ENCODE measurements at regions not wholly inside any gene's neighbourhood (a gene's known extent, or its start where the extent isn't known, plus 50 kb on each side); places are given as distances from the start of the nearest gene placed in this dataset.
"Not testable (repeated sequence)": the region's sequence is repeated elsewhere in the genome, so short reads cannot be mapped to it uniquely, and the experiment has no call there.

- DNase-seq = no peak
Observed at GRCh38 chr5:124932791-124933600, 186.6 kb upstream of the ZNF608 start.

DNA sequence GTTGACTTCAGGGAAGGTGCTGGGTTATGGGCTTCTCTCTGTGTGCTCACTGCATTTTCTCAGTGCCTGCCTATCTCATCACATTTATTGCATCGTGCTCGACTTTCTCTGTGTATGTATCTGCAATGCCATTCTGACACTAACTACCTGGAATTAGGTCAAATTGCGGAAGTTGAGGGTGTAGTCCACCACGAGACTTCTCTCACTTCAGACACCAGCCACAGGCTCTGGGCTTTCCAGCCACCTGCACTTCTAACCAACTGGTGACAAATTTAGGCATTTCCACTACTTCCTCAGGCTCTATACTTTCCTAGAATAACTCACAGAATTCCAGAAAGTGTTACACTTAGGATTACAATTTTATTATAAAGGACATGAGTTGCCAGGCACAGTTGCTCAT is 188.6 kb upstream of the ZNF608 start:
- DNase-seq = no peak

GRCh38 chr5:124936626-124936933 is 190.1 kb upstream of the ZNF608 start:
- no peak for DNase-seq

DNA sequence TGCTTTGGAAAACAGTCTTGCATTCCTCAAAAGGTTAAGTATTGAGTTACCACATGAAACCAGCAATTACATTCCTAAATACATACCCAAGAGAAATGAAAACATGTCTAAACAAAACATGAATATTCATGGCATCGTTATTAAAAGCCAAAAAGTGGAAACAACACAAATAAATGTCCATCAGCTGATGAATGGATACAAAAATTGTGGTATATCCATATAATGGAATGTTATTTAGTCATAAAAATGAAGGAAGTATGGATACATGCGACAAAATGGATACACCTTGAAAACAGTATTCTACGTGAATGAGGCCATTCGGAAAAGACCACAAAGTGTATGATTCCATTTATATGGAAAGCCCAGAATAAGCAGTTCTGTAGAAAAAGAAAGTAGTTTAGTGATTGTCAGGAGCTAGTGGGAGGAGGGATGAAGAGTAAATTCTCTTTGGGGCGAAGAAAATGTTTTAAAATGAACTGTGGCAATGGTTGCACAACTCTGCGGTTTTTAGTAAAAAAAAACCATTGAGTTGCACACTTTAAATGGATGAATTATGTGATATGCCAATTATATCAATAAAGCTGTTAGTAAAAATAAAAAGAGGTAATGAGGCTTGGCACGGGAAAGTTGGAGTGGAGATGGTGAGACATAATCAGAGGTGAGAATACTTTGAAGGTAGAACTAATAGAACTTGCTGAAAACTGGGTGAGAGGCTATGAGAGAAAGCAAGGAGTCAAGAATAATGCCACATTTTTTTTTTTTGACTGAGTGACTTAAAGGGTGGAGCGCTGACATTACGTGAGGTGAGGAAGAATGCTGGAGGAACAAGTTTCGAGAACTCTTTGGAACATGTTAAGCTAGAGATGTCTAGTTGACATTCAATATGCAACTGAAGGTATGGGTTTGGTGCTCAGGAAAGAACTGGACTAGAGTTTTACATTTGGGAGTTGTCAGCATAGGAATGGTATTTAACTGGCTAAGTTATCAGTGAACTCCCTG is 194.9 kb upstream of the ZNF608 start:
- no peak for DNase-seq

- no peak for DNase-seq
Observed at GRCh38 chr5:124948062-124948753, 201.8 kb upstream of the ZNF608 start.

- DNase-seq = no peak
Observed at GRCh38 chr5:124948754-124949275, 202.4 kb upstream of the ZNF608 start.

DNA sequence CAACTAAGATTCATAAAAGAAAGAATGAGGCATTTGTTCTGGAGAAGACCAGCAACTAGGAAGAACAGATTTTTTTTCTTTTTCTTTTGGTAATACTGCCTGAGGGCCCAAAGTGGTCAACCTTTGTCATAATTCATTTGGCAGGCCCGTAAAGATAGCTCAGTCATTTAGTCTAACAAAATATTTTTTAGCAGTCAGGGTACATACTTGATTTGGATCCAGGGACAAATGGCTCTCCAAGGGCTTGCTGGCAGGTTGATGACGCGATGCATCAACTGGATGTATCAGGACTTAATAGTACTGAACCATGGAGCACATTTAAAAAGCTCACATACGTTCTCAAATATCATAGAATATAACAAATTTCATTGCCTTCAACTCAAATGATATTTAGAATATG is 203.4 kb upstream of the ZNF608 start:
- no peak for DNase-seq

DNA sequence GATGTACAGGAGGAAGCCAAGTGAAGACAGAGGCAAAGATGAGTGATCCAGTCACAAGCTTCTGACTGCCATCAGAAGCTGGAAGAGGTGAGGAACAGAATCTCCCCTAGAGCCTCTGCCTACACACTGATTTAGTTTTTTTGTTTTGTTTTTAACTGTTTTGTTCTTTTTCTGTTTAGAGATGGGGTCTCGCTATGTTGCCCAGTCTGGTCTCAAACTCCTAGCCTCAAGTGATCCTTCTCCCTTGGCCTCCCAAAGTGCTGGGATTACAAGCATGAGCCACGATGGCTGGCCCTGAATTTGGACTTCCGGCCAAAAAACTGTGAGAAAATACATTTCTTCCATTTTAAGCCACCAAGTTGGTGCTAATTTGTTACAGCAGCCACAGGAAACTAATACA is 204.7 kb upstream of the ZNF608 start:
- DNase-seq = no peak

DNA sequence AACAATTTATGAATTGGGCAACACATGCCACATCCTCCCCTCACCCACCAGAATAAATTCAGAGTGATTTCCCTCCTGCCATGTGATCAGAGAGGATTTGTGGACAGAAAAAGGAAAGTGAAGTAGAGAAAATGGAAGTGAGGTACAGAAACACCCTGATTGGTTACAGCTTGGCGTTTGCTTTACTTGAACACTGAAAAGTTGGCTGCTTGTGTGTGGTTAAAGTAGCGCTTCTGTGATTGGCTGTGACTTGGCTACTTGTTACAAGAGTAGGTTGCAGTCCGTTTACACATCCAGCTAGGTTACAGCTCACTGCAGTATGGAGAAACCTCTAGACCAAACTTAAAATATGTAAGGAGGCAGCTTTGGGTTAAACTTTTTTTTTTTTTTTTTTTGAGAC is 205.2 kb upstream of the ZNF608 start:
- DNase-seq = no peak

- no peak for DNase-seq
Observed at GRCh38 chr5:124952079-124952478, 205.6 kb upstream of the ZNF608 start.

DNA sequence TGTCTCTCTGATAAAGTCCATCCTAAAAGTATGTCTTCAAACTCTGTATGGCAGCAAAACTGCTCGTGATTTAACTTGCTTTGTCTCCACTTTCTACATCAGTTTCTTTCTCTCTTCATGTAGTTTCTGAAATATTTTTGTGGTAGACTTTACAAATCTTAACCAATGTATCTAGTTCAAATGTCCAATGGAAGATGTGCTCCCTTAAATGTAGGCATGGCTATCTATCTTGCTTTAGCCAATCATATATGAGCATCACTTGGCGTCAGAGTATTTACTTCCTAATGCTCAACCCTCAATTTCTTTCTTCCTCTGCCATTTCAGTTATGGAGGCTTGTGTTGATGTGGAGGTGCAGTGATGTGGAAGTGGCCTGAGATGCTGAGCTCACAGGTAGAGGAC is 206.1 kb upstream of the ZNF608 start:
- DNase-seq = no peak

DNA sequence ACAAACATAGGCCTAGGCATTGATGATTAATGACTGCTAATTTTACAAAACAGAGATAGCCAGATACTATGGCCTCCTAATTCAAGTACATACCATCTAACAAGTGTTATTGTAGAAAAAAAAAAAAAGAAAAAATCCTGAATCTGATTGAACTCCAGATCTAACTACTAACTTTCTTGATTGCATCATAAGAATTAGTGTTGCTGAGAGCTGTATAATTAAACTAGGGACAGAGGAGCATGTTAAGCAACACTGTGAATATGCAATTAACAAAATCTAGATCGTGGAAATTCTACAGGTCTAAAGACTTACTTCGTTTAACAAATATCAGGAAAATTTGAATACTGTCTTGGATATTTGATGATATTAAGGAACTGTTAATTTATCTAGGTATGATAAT is 208.3 kb upstream of the ZNF608 start:
- DNase-seq = no peak

DNA sequence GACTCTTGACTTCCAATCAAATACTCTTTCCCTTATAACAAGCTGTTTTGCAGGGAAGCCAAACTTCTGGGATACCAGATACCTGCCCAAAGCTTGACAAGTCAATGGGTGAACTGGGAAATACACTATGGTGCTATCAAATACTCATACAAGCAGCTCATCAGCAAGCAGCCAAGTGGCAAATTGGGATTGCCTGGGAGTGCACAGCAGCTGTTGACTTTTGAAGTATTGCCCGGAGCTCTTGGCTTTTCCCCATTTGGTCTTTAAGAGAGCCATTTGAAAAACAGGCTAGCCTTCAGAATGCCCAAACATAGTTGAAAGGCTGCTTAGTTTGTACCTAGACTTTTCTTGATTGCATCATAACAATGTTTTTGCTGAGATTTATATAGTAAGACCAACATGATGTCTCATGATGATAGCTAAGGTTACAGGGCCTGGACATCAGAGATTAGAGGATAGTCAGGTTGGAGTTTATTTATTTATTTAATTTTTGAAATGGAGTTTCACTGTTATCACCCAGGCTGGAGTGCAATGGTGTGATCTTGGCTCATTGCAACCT is 210.1 kb upstream of the ZNF608 start:
- DNase-seq = no peak

DNA sequence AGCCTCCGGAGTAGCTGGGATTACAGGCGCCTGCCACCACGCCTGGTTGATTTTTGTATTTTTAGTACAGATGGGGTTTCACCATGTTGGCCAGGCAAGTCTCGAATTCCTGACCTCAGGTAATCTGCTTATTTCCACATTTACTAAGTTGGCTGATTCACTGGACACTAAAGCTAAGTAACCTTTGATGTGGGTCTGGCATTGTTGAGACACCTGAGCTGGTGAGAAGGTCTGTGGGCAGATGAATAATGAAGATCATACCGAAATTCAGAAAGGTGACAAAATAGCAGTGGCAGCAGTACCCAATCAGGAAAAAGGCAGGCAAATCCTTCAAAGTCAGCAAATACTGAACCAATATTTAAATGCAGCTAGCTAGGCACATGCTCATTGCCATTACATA is 210.6 kb upstream of the ZNF608 start:
- no peak for DNase-seq

DNA sequence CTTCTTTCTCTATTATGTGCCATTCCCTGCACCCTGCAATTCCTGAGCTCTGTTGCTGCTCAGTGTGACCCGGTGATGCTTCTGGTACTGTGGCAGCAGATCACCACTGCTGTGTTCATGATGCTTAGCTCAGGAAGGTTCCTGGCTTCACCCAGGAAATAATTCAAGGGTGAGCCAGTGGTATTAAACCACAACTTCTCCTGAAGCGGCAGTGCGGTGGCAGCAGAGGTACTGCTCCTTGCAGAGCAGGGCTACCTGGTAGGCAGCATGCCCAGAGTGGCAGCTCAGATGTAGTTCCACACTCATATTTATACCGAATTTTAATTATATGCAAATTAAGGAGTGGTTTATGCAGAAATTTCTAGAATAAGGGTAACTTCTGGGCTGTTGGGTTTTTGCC is 213.8 kb upstream of the ZNF608 start:
- DNase-seq = no peak

- DNase-seq = no peak
Observed at GRCh38 chr5:124961521-124961920, 215.1 kb upstream of the ZNF608 start.

DNA sequence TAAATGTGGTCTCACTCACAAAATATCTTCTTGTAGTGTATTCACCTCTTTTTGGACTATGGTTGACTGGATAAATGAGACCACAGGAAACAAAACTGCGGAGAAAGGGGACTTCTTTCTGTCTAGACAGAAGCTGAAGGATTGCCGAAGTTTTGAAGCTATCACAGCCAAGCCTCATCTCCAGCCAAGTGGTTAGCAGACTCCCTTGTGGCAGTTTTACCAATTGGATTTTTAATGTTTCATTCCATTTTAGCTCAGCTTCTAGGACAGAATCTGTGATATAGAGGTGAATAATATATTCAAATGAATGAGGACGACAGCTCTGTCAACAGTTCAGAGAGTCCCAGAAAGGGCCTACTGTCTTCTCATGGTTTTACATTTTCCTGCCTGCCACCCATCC is 215.7 kb upstream of the ZNF608 start:
- no peak for DNase-seq

DNA sequence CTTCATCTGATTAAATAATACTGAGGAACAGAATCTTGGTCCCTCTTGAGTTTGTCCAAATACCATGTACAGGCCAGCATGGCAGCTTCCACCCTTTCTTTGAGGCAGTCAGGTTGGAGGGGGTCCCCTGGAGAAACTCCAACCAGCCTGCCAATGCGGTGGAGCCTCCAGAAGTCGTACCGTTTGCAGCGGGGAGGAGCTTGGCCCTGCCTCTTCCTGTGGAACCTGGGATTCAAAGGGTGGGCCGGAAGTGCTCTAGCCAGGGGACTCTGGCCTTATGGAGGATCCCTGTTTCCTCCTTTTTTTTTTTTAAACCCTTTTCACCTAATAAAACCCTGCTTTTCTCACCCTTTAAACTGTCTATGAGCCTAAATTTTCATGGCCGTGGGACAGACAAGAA is 216.3 kb upstream of the ZNF608 start:
- DNase-seq = no peak

DNA sequence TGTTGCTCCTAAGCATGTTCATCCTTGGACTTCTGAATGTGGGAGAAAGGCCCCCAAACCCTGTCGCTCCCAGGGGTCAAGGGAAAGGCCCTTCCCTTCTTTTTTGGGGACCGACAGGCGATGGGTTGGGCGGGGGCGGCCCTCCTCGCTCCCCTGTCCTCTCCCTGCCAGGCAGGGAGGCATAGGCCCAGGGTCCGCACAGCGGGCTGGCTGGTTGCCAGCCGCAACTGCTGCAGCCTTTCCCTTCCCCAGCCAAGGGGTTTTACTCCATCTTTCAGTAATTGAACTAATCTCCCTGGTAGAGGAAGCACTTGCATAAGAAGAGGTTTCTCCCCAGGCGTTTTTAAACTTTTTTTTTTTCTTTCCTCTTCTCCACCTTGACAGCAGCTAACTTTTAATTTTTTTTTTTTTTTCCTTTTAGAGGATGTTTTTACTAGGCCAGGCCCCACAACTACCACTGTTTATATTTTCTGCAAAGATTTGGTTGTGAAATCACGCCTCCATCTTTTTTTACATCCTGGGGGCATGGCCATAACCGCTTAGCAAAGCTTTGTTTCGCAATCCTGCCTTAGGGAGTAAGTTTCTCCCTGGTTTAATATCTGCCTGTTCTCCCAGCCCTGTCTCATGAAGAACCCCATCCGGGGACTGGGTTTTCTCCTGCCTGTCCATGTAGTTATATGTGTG is 216.9 kb upstream of the ZNF608 start:
- peak; percentile 72 for DNase-seq

DNA sequence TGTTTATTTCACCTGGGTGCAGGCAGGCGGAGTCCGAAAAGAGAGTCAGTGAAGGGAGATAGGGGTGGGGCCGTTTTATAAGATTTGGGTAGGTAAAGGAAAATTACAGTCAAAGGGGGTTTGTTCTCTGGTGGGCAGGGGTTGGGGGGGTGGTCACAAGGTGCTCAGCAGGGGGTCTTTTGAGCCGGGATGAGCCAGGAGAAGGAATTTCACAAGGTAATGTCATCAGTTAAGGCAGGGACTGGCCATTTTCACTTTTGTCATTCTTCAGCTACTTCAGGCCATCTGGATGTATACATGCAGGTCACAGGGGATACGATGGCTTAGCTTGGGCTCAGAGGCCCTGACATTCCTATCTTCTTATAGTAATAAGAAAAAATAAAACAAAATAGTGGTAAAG is 220.3 kb upstream of the ZNF608 start:
- not testable (repeated sequence) for DNase-seq

DNA sequence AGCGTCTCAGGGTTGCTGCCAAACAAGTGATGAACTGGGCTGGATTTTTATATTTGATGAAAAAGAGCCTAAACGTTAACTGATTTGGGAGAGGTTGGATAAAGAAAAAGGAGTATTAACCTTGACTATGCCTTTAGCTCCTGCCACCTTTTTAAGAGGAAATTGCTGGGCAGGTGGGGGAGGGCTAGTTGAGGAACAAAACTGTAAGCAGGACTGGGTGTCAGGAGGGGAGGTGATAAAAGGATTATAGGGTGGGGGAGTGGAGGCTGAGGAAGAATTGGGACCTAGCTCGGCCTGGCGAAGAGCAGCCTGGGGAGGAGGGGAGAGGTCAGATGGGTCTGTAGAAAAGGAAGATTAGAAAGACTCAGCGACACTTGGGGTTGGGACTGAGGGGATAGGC is 223.9 kb upstream of the ZNF608 start:
- DNase-seq = peak; percentile 19

DNA sequence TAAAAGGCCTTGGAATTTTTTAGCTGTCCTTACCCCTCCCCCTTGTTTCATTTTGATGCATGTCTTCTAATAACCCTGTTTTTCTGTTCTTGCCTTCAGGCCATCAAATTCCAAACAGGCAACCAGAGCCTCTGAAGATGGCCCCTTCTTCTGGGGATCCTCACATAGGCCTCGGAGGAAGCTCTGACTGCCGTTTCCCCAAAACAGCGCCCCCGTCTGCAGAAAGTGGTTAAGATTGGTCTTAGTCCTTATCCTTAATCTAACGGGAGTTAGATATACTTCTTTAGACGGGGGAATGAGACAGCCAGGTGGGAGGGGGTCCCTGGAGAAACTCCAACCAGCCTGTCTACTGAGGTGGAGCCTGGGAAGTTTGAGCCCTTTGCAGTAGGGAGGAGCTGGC is 226.3 kb upstream of the ZNF608 start:
- DNase-seq = no peak
